HEK293T (cell line): ENCODE measurements at regions not wholly inside any gene's neighbourhood (a gene's known extent, or its start where the extent isn't known, plus 50 kb on each side); places are given as distances from the start of the nearest gene placed in this dataset.

Experiments used
- ARNT ChIP-seq: fragments of 450-650 bp; IDR thresholded peaks from 2 replicates; pipeline ENCODE4 v1.6.1; 2017; ENCODE audit warnings: mild to moderate bottlenecking
- CTBP1 ChIP-seq: fragments of 450-650 bp; IDR thresholded peaks from 2 replicates; pipeline ENCODE4 v1.6.1; 2016; ENCODE audit warnings: borderline replicate concordance
- ELF4 ChIP-seq: fragments of 450-650 bp; IDR thresholded peaks from 2 replicates; pipeline ENCODE4 v1.6.1; 2017; ENCODE audit warnings: antibody characterized with exemption
- FOXA1 ChIP-seq: fragments of 450-650 bp; IDR thresholded peaks from 2 replicates; pipeline ENCODE4 v1.6.1; 2016; ENCODE audit warnings: mild to moderate bottlenecking
- FOXM1 ChIP-seq: fragments of 450-650 bp; IDR thresholded peaks from 2 replicates; pipeline ENCODE4 v1.6.1; 2017; ENCODE audit warnings: mild to moderate bottlenecking, borderline replicate concordance
- LEF1 ChIP-seq: fragments of 450-650 bp; IDR thresholded peaks from 2 replicates; pipeline ENCODE4 v1.6.1; 2017; ENCODE audit warnings: mild to moderate bottlenecking, borderline replicate concordance
- NFRKB ChIP-seq: fragments of 450-650 bp; IDR thresholded peaks from 2 replicates; pipeline ENCODE4 v1.6.1; 2016; ENCODE audit warnings: mild to moderate bottlenecking, moderate library complexity
- SP1 ChIP-seq: fragments of 450-650 bp; IDR thresholded peaks from 2 replicates; pipeline ENCODE4 v1.6.1; 2017
- TARDBP ChIP-seq: fragments of 450-650 bp; IDR thresholded peaks from 2 replicates; pipeline ENCODE4 v1.6.1; 2016

GRCh38 chr4:128357286-128357685, 69.7 kb upstream of the PGRMC2 start:
- no peak for TF ChIP-seq ELF4
- TF ChIP-seq TARDBP: no peak
- no peak for TF ChIP-seq ARNT
- no peak for TF ChIP-seq FOXA1
- no peak for TF ChIP-seq SP1
- no peak for TF ChIP-seq LEF1
- no peak for TF ChIP-seq NFRKB
- no peak for TF ChIP-seq FOXM1
- no peak for TF ChIP-seq CTBP1
